SK-N-MC (cell line): ENCODE measurements at regions not wholly inside any gene's neighbourhood (a gene's known extent, or its start where the extent isn't known, plus 50 kb on each side); places are given as distances from the start of the nearest gene placed in this dataset.

Experiments
- DNase-seq: peaks from one replicate; pipeline ENCODE4 v3.0.0-alpha.2; 2011; ENCODE audit warnings: low read depth, low spot score
- H3K27ac ChIP-seq: fragments of 200-600 bp; sonication (generic); 2 replicates; pipeline ENCODE4 v1.5.1; 2016; ENCODE audit warnings: mixed run types
- H3K36me3 ChIP-seq: fragments of 200-600 bp; sonication (generic); 2 replicates; pipeline ENCODE4 v1.6.1; 2017; ENCODE audit warnings: antibody characterized with exemption, low read length, mixed read lengths; ENCODE audit not compliant: insufficient read depth
- H3K4me3 ChIP-seq: fragments of 200-600 bp; sonication (generic); 2 replicates; pipeline ENCODE4 v1.5.1; 2016
- H3K9ac ChIP-seq: fragments of 200-600 bp; sonication (generic); 2 replicates; pipeline ENCODE4 v1.8.0; 2017; ENCODE audit warnings: mixed run types, mixed read lengths; ENCODE audit not compliant: insufficient read length
- H3K9me3 ChIP-seq: fragments of 200-600 bp; sonication (generic); 2 replicates; pipeline ENCODE4 v1.6.1; 2017; ENCODE audit warnings: low read depth, mild to moderate bottlenecking, antibody characterized with exemption, low read length, moderate library complexity, mixed read lengths
- EZH2 ChIP-seq: fragments of 200-600 bp; sonication (generic); IDR thresholded peaks from one replicate; pipeline ENCODE4 v1.6.1; 2017; ENCODE audit warnings: antibody characterized with exemption
- FOXP2 ChIP-seq: optimal IDR thresholded peaks from 2 replicates; pipeline ENCODE3; 2011; ENCODE audit warnings: mild to moderate bottlenecking, moderate library complexity; ENCODE audit not compliant: insufficient read depth; ENCODE audit errors: extremely low read length, control extremely low read depth
- POLR2AphosphoS5 ChIP-seq: IDR thresholded peaks from 2 replicates; pipeline ENCODE4 v1.6.1; 2012; ENCODE audit warnings: mild to moderate bottlenecking, low read depth, low read length, borderline replicate concordance

DNA sequence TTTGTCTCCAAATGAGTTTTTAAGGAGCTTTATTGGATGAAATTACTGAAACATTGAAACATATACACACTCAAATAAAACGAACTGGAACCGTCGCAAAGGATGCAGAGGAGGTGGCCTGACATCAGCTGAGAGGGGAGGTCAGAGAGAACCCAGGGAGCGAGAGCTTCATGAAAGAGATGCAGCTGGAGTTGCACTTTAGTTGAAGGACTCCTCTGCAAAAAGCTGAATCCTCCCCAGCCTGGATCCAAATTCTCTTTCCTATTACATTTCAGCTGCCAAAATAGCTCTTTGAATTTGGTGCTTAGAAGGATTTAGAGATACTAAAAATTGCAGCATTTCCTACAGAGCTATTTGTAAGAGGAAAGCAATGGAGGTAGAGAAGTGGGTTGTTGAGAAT lies 140.0 kb upstream of the DPP6 start:
- no peak overlapping the region for H3K4me3 ChIP-seq
- TF ChIP-seq POLR2AphosphoS5 (no peak), FOXP2 (no peak), EZH2 (no peak)
- H3K27ac ChIP-seq, result no peak overlapping the region
- no peaks in the 10 kb centered on the region for H3K36me3 ChIP-seq
- H3K9me3 ChIP-seq, result no peaks in the 10 kb centered on the region
- no peak overlapping the region for H3K9ac ChIP-seq
- DNase-seq, result no peak

- Histone ChIP-seq H3K9ac (no peak overlapping the region), H3K4me3 (no peak overlapping the region), H3K36me3 (no peaks in the 10 kb centered on the region), H3K9me3 (no peaks in the 10 kb centered on the region), H3K27ac (no peak overlapping the region)
- TF ChIP-seq FOXP2 (no peak), POLR2AphosphoS5 (no peak), EZH2 (no peak)
- no peak for DNase-seq
Observed at GRCh38 chr7:153920126-153920525, 132.1 kb upstream of the DPP6 start.

DNA sequence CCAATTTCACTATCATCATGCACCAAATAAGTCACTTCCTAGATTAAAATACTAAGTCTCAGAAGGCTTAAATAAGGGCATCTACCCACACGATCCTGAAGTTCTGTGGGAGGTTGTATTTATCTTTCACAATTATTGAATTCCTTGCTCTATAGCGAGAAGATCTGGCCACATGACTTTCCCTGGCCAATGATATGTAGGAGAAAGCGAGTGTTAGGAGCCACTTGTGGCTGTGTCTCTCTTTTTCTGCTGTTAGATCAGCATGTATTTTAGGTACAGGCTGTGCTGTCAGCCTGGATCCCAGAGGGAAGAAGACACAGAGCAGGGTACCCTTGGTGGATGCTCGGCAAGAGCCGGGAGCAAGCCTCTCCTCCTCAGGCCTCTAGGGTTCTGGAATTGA lies 131.3 kb upstream of the DPP6 start:
- TF ChIP-seq EZH2 (no peak), FOXP2 (no peak), POLR2AphosphoS5 (no peak)
- H3K36me3 ChIP-seq, result no peaks in the 10 kb centered on the region
- DNase-seq, result no peak

GRCh38 chr7:153921408-153921807 lies 130.8 kb upstream of the DPP6 start:
- Histone ChIP-seq H3K4me3 (no peak overlapping the region), H3K36me3 (no peaks in the 10 kb centered on the region), H3K27ac (no peak overlapping the region), H3K9ac (no peak overlapping the region), H3K9me3 (no peaks in the 10 kb centered on the region)
- TF ChIP-seq POLR2AphosphoS5 (no peak), FOXP2 (no peak), EZH2 (no peak)
- no peak for DNase-seq

More for the DNA sequence above, 131.3 kb upstream of the DPP6 start:
- H3K9me3 ChIP-seq, result no peaks in the 10 kb centered on the region
- no peak overlapping the region for H3K9ac ChIP-seq
- no peak overlapping the region for H3K27ac ChIP-seq
- no peak overlapping the region for H3K4me3 ChIP-seq

DNA sequence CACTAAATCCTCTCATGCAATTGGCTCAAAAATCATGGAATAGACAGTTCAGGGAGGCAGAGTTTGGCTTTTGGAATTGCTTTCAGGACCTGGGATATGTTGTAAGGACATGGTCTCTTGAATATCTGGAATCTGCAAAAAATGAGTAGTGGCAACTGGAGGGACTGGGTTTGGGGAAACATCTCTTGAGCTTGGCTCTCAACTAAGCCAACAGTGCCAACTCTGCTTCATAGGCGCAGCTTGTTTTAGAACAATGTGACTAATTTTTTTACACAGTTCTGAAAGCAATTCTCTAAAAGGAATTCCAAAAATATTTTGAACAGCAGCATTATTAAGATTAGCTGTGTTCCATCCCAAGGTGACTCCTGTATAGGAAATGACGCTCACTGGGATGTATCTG lies 121.5 kb upstream of the DPP6 start:
- no peaks in the 10 kb centered on the region for H3K9me3 ChIP-seq
- no peak for DNase-seq

DNA sequence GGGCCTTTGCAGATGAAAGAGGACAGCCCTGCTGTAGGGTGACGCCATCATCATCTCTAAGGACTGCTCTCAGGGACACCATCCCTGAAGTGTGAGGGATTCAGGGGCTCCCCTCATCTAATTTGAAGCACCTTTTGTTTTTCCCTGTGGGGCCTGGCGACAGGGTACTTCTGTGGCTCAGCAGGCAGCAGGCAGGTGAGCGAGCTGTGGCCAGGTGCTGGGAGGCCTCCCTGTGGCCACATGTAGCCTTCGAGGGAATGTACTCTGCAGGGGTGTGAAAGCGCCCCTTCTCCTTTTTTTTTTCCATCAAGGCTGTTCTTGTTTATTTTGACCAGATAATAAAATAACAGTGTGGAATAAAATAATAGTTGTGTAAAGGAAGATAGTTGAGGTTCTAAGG lies 118.2 kb upstream of the DPP6 start:
- no peak overlapping the region for H3K9ac ChIP-seq
- TF ChIP-seq EZH2, result no peak
- TF ChIP-seq FOXP2, result no peak
- TF ChIP-seq POLR2AphosphoS5, result no peak
- H3K9me3 ChIP-seq, result no peaks in the 10 kb centered on the region
- H3K27ac ChIP-seq, result no peak overlapping the region
- DNase-seq, result no peak
- H3K36me3 ChIP-seq, result no peaks in the 10 kb centered on the region
- no peak overlapping the region for H3K4me3 ChIP-seq

More for the DNA sequence above, 121.5 kb upstream of the DPP6 start:
- TF ChIP-seq FOXP2 (no peak), POLR2AphosphoS5 (no peak), EZH2 (no peak)
- H3K4me3 ChIP-seq, result no peak overlapping the region
- H3K27ac ChIP-seq, result no peak overlapping the region
- H3K36me3 ChIP-seq, result no peaks in the 10 kb centered on the region
- no peak overlapping the region for H3K9ac ChIP-seq

GRCh38 chr7:153934629-153935028 lies 117.6 kb upstream of the DPP6 start:
- no peaks in the 10 kb centered on the region for H3K36me3 ChIP-seq
- no peaks in the 10 kb centered on the region for H3K9me3 ChIP-seq
- no peak overlapping the region for H3K9ac ChIP-seq
- TF ChIP-seq FOXP2 (no peak), POLR2AphosphoS5 (no peak), EZH2 (no peak)
- no peak overlapping the region for H3K27ac ChIP-seq
- no peak for DNase-seq
- no peak overlapping the region for H3K4me3 ChIP-seq

- no peak for TF ChIP-seq FOXP2
- TF ChIP-seq EZH2, result no peak
- TF ChIP-seq POLR2AphosphoS5, result no peak
- Histone ChIP-seq H3K9me3 (no peaks in the 10 kb centered on the region), H3K4me3 (no peak overlapping the region), H3K27ac (no peak overlapping the region), H3K36me3 (no peaks in the 10 kb centered on the region), H3K9ac (no peak overlapping the region)
- DNase-seq, result no peak
Observed at GRCh38 chr7:153935095-153935494, 117.1 kb upstream of the DPP6 start.

DNA sequence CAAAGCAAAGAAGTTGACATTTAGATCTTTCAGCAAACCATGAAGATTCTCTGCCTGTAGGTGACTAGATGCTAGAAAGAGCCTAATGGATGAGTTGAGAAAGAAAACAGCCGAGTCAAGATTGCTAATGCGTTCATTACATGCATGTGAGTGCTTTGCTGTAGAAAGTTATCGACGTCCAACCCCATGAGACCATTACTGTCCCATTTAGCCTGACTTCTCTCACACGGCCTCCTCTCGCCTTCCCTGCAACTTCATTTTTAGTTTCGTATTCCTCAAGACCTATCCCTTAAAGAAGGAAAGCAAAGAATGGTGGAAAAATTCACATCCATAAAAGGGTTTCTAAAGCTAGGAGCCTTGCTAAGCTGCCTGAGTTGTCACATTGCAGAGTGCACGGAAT lies 113.7 kb upstream of the DPP6 start:
- no peak overlapping the region for H3K4me3 ChIP-seq
- no peaks in the 10 kb centered on the region for H3K9me3 ChIP-seq
- no peak overlapping the region for H3K9ac ChIP-seq
- no peaks in the 10 kb centered on the region for H3K36me3 ChIP-seq
- no peak overlapping the region for H3K27ac ChIP-seq
- TF ChIP-seq POLR2AphosphoS5, result no peak
- no peak for TF ChIP-seq EZH2
- no peak for TF ChIP-seq FOXP2
- no peak for DNase-seq
